K562 (cell line): ENCODE measurements at regions not wholly inside any gene's neighbourhood (a gene's known extent, or its start where the extent isn't known, plus 50 kb on each side); places are given as distances from the start of the nearest gene placed in this dataset.

ENCODE experiments used
- ATAC-seq: fragments of 200-7000 bp; cut with Tn5 transposase; 3 replicates; pipeline ENCODE4 v1.9.1; 2020; ENCODE audit warnings: moderate library complexity
- BruUV-seq: library from RNA; stranded (reverse); fragments of 400-500 nt; replicated peaks from 2 replicates; lab custom pipeline; 2021; lab: Mats Ljungman, UMichigan
- CTCF ChIA-PET: fragments of 300-600 bp; formaldehyde crosslinking; extraction: SDS; loops from one replicate; lab custom pipeline; 2021; ENCODE audit warnings: low intra/inter-chr PET ratio; lab: Yijun Ruan, JAX
- POLR2A ChIA-PET: fragments of 300-600, 350-650 bp; sonication (Branson Sonifier 250); formaldehyde crosslinking; extraction: SDS; loops from one replicate; lab custom pipeline; 2021; ENCODE audit warnings: antibody characterized with exemption, inconsistent platforms; lab: Yijun Ruan, JAX
- DNase-seq, 4 experiments: peaks; one replicate each; pipeline versions ENCODE4 v3.0.0 to v3.0.0-alpha.2; 2011 to 2018; ENCODE audit warnings: low spot score in 3 of 4, mixed read lengths in 3 of 4; ENCODE audit errors: extremely low read depth in 1 of 4
- FAIRE-seq: peaks from 2 replicates; lab custom pipeline; 2011; peaks lifted over from hg19 to GRCh38; lab: Jason Lieb, UNC
- H2AFZ ChIP-seq: 2 replicates; pipeline ENCODE4 v1.6.0; 2011; ENCODE audit warnings: low read depth, low read length, control low read depth, inconsistent platforms
- H3K27ac ChIP-seq: fragments of 200-600 bp; 3 replicates; pipeline ENCODE4 v1.8.0; 2011; ENCODE audit warnings: low read depth, mild to moderate bottlenecking, control low read depth, inconsistent platforms, low read length, moderate library complexity, mixed read lengths; ENCODE audit errors: extremely low read depth
- H3K27me3 ChIP-seq, 2 experiments: fragments of 300-600 bp in 1 of 2; 2 replicates in 1 of 2; 3 replicates in 1 of 2; pipeline versions ENCODE4 v1.6.0 to v1.8.0; 2011; ENCODE audit warnings: inconsistent platforms in 2 of 2, low read length in 2 of 2, mild to moderate bottlenecking in 1 of 2, mixed read lengths in 1 of 2, moderate library complexity in 1 of 2; ENCODE audit not compliant: control insufficient read depth in 2 of 2, insufficient read depth in 2 of 2
- H3K36me3 ChIP-seq: fragments of 300-600 bp; 3 replicates; pipeline ENCODE4 v1.8.0; 2011; ENCODE audit warnings: mild to moderate bottlenecking, low read length, inconsistent platforms; ENCODE audit not compliant: control insufficient read depth, insufficient read depth
- H3K4me1 ChIP-seq, 2 experiments: fragments of 200-600 bp in 1 of 2; replicated peaks in 1 of 2; 2 replicates in 1 of 2; 3 replicates in 1 of 2; pipeline versions ENCODE4 v1.5.1 to v1.8.0; 2011; ENCODE audit warnings: inconsistent platforms in 2 of 2, low read length in 2 of 2, mild to moderate bottlenecking in 1 of 2, mixed read lengths in 1 of 2, moderate library complexity in 1 of 2; ENCODE audit not compliant: control insufficient read depth in 2 of 2, insufficient read depth in 2 of 2
- H3K4me2 ChIP-seq: 2 replicates; pipeline ENCODE4 v1.6.1; 2011; ENCODE audit warnings: low read length, control low read depth, inconsistent platforms, mixed read lengths; ENCODE audit not compliant: insufficient read depth
- H3K4me3 ChIP-seq: fragments of 200-600 bp; sonication (generic), shearing (Covaris generic); 2 replicates; pipeline ENCODE4 v1.5.1; 2016; ENCODE audit warnings: control low read depth, inconsistent platforms
- H3K79me2 ChIP-seq: fragments of 200-600 bp; 3 replicates; pipeline ENCODE4 v1.8.0; 2011; ENCODE audit warnings: low read length, inconsistent platforms; ENCODE audit not compliant: control insufficient read depth, insufficient read depth
- H3K9ac ChIP-seq, 2 experiments: 2 replicates each; pipeline versions ENCODE4 v1.6.0 to v1.6.1; 2011; ENCODE audit warnings: low read depth in 2 of 2, low read length in 2 of 2, control low read depth in 1 of 2, inconsistent platforms in 1 of 2, mild to moderate bottlenecking in 1 of 2, mixed read lengths in 1 of 2; ENCODE audit not compliant: insufficient read depth in 1 of 2
- H3K9me1 ChIP-seq: one replicate; pipeline ENCODE4 v1.6.0; 2011; ENCODE audit warnings: inconsistent platforms, mild to moderate bottlenecking, low read length, moderate library complexity; ENCODE audit not compliant: control insufficient read depth, insufficient read depth
- H3K9me3 ChIP-seq: replicated peaks from 2 replicates; pipeline ENCODE4 v1.5.1; 2011; ENCODE audit warnings: low read depth, low read length, inconsistent platforms; ENCODE audit not compliant: control insufficient read depth, insufficient read depth
- H4K20me1 ChIP-seq: replicated peaks from 2 replicates; pipeline ENCODE4 v1.6.1; 2011; ENCODE audit warnings: low read length, inconsistent platforms, mixed read lengths; ENCODE audit not compliant: control insufficient read depth, insufficient read depth
- ARID3B ChIP-seq: fragments of 250-450 bp; sonication (Bioruptor Pico); IDR thresholded peaks from 2 replicates; pipeline ENCODE4 v1.4.0; 2020; ENCODE audit warnings: borderline replicate concordance
- GATAD2A ChIP-seq: fragments of 450-650 bp; IDR thresholded peaks from 2 replicates; pipeline ENCODE4 v1.6.1; 2017
- HMGN3 ChIP-seq: IDR thresholded peaks from 2 replicates; pipeline ENCODE4 v1.6.1; 2011; ENCODE audit warnings: borderline replicate concordance, low read depth, mild to moderate bottlenecking, mixed read lengths, low read length; ENCODE audit not compliant: insufficient read length; ENCODE audit errors: extremely low read depth
- IRF2 ChIP-seq: sonication (generic); formaldehyde crosslinking; IDR thresholded peaks from 2 replicates; pipeline ENCODE4 v1.8.1; 2022; ENCODE audit warnings: mild to moderate bottlenecking, missing genetic modification reagents
- KDM2B ChIP-seq: fragments of 250-450 bp; sonication (Bioruptor Pico); IDR thresholded peaks from 2 replicates; pipeline ENCODE4 v1.8.0; 2021; ENCODE audit warnings: mild to moderate bottlenecking, moderate library complexity
- MAFF ChIP-seq: IDR thresholded peaks from 2 replicates; pipeline ENCODE4 v1.6.1; 2012; ENCODE audit warnings: low read length, improper control_type of control experiment
- MAZ ChIP-seq, 2 experiments: fragments of 450-650 bp in 1 of 2; sonication (generic) in 1 of 2; formaldehyde crosslinking; IDR thresholded peaks in 1 of 2; conservative IDR thresholded peaks in 1 of 2; 2 replicates each; pipeline versions ENCODE4 v1.4.0 to v1.5.0; 2020; ENCODE audit warnings: mild to moderate bottlenecking in 1 of 2, missing genetic modification reagents in 1 of 2
- NFIX ChIP-seq: fragments of 250-450 bp; sonication (Bioruptor Pico); IDR thresholded peaks from 2 replicates; pipeline ENCODE4 v1.4.0; 2020; ENCODE audit warnings: low read depth, mild to moderate bottlenecking, moderate library complexity
- PHF21A ChIP-seq: fragments of 450-650 bp; IDR thresholded peaks from 2 replicates; pipeline ENCODE4 v1.6.1; 2017; ENCODE audit warnings: low read depth, borderline replicate concordance
- RBBP5 ChIP-seq: fragments of 200-600 bp; sonication (generic); IDR thresholded peaks from 2 replicates; pipeline ENCODE4 v1.6.1; 2012; ENCODE audit warnings: borderline replicate concordance, mild to moderate bottlenecking, low read length, control low read depth, inconsistent platforms; ENCODE audit not compliant: insufficient read depth, poor library complexity, severe bottlenecking
- RBFOX2 ChIP-seq: fragments of 200-400 bp; formaldehyde crosslinking; IDR thresholded peaks from 2 replicates; pipeline ENCODE4 v1.6.1; 2017; ENCODE audit warnings: low read depth, mild to moderate bottlenecking, low read length, moderate library complexity
- ZNF655 ChIP-seq: fragments of 250-450 bp; sonication (Bioruptor Pico); IDR thresholded peaks from 2 replicates; pipeline ENCODE4 v1.5.0; 2021
- WGBS: fragments of 100-300 bp; shearing (Covaris generic); methylation state at CpG from one replicate; pipeline ENCODE4 v1.1.6; 2016; ENCODE audit warnings: low coverage, mixed read lengths; ENCODE audit not compliant: insufficient coverage; ENCODE audit errors: missing lambda C conversion rate; 5-methylcytosine and 5-hydroxymethylcytosine counted together
- in situ Hi-C: fragments of 300-500 bp; cut with MboI; formaldehyde crosslinking; loops from 4 replicates; pipeline ENCODE4 v1.15.0; 2018; ENCODE audit warnings: inconsistent platforms, mixed read lengths
- intact Hi-C: fragments of 100-400 bp; cut with micrococcal nuclease; formaldehyde crosslinking; loops from 2 replicates; pipeline ENCODE4 v1.14.2; 2022

- no peak overlapping the region for H3K4me2 ChIP-seq
- no peak overlapping the region for H3K9ac ChIP-seq
- no peak overlapping the region for H3K4me3 ChIP-seq
- no peaks in the 10 kb centered on the region for H3K27me3 ChIP-seq
- in situ Hi-C loops (no loop called here), intact Hi-C loops (no loop called here)
- ChIA-PET POLR2A (no interaction called here), CTCF (no interaction called here)
- ATAC-seq (no peak), DNase-seq (no peak), FAIRE-seq (no peak)
- no TSS peak for BruUV-seq
- no peak overlapping the region for H3K27ac ChIP-seq
- no peak overlapping the region for H2AFZ ChIP-seq
- H4K20me1 ChIP-seq = no peaks in the 10 kb centered on the region
- TF ChIP-seq GATAD2A (no peak), ZNF655 (no peak), KDM2B (CRISPR knock-in tag) (no peak), NFIX (no peak), PHF21A (no peak), IRF2 (CRISPR knock-in tag) (no peak)
- H3K79me2 ChIP-seq = no peaks in the 10 kb centered on the region
- H3K36me3 ChIP-seq = no peaks in the 10 kb centered on the region
- no peaks in the 10 kb centered on the region for H3K4me1 ChIP-seq
- no peaks in the 10 kb centered on the region for H3K9me3 ChIP-seq
- H3K9me1 ChIP-seq = no peaks in the 10 kb centered on the region
- 0% methylated on average over 4 of the region's 4 CpGs for whole genome bisulfite sequencing
Observed at GRCh38 chr11:79541466-79541865, 100.6 kb upstream of the TENM4 start.

- WGBS = 0% methylated on average over 3 of the region's 3 CpGs
- in situ Hi-C loops (no loop called here), intact Hi-C loops (no loop called here)
- H3K9me3 ChIP-seq = no peaks in the 10 kb centered on the region
- no peak for ATAC-seq
- H3K9ac ChIP-seq = no peak overlapping the region
- CTCF ChIA-PET = no interaction called here
- TF ChIP-seq RBBP5 (no peak), RBFOX2 (no peak), MAFF (no peak), MAZ (CRISPR knock-in tag; conservative IDR thresholded peaks at IDR 0.05 in 1 of 2, IDR thresholded peaks at IDR 0.05 in 1 of 2) (no peak), ARID3B (CRISPR knock-in tag) (no peak), GATAD2A (no peak), HMGN3 (no peak)
- no peaks in the 10 kb centered on the region for H3K4me1 ChIP-seq
- H4K20me1 ChIP-seq = no peaks in the 10 kb centered on the region
- no peak overlapping the region for H2AFZ ChIP-seq
- H3K27me3 ChIP-seq = no peaks in the 10 kb centered on the region
- H3K36me3 ChIP-seq = no peaks in the 10 kb centered on the region
- H3K27ac ChIP-seq = no peak overlapping the region
- BruUV-seq = no TSS peak
- POLR2A ChIA-PET = no interaction called here
- H3K4me2 ChIP-seq = no peak overlapping the region
- no peak for FAIRE-seq
- no peak for DNase-seq
- no peaks in the 10 kb centered on the region for H3K79me2 ChIP-seq
- no peak overlapping the region for H3K4me3 ChIP-seq
- no peaks in the 10 kb centered on the region for H3K9me1 ChIP-seq
Observed at GRCh38 chr11:79538775-79539174, 97.9 kb upstream of the TENM4 start.
